Muscle layer of colon (tissue), 2 donors: ENCODE measurements at regions not wholly inside any gene's neighbourhood (a gene's known extent, or its start where the extent isn't known, plus 50 kb on each side); places are given as distances from the start of the nearest gene placed in this dataset.
"Not testable (repeated sequence)": the region's sequence is repeated elsewhere in the genome, so short reads cannot be mapped to it uniquely, and the experiment has no call there.

Experiments
- H3K27ac ChIP-seq: one replicate; pipeline ENCODE4 v1.7.0; 2013; ENCODE audit warnings: low read depth, mild to moderate bottlenecking, low read length, moderate library complexity
- H3K27me3 ChIP-seq, 2 donors: one replicate each; pipeline ENCODE4 v1.7.0; 2013; ENCODE audit warnings: low read length in 2 of 2, mild to moderate bottlenecking in 2 of 2; ENCODE audit not compliant: insufficient read depth in 2 of 2, control insufficient read depth in 1 of 2
- H3K36me3 ChIP-seq: one replicate; pipeline ENCODE4 v1.7.0; 2013; ENCODE audit warnings: mild to moderate bottlenecking, low read length; ENCODE audit not compliant: insufficient read depth
- H3K4me1 ChIP-seq: one replicate; pipeline ENCODE4 v1.7.0; 2013; ENCODE audit warnings: mild to moderate bottlenecking, low read length; ENCODE audit not compliant: insufficient read depth
- H3K4me3 ChIP-seq, 2 donors: one replicate each; pipeline ENCODE4 v1.7.0; 2013; ENCODE audit warnings: low read length in 2 of 2, low read depth in 1 of 2, mild to moderate bottlenecking in 1 of 2, moderate library complexity in 1 of 2
- H3K9ac ChIP-seq: one replicate; pipeline ENCODE4 v1.7.0; 2013; ENCODE audit warnings: low read length
- H3K9me3 ChIP-seq: one replicate; pipeline ENCODE4 v1.7.0; 2013; ENCODE audit warnings: mild to moderate bottlenecking, low read length
- donor health status: abdominal sarcoma.
- donor health status: Adenocarcinoma of cecum.

GRCh38 chr1:234956821-234957329 is 171.8 kb downstream of the TOMM20 start:
- H3K9ac ChIP-seq, result no peak overlapping the region
- no peak overlapping the region for H3K4me3 ChIP-seq
- no peaks in the 10 kb centered on the region for H3K36me3 ChIP-seq
- H3K9me3 ChIP-seq, result no peaks in the 10 kb centered on the region
- peaks cover 33% of the 10 kb centered on the region for H3K4me1 ChIP-seq
- H3K27ac ChIP-seq, result peak overlapping the region; percentile 41
- H3K27me3 ChIP-seq, result no peaks in the 10 kb centered on the region

GRCh38 chr1:234955107-234955731 is 173.4 kb downstream of the TOMM20 start:
- Histone ChIP-seq H3K27ac (peak overlapping the region; percentile 31), H3K9me3 (no peaks in the 10 kb centered on the region), H3K4me3 (no peak overlapping the region), H3K36me3 (no peaks in the 10 kb centered on the region), H3K9ac (no peak overlapping the region), H3K27me3 (no peaks in the 10 kb centered on the region), H3K4me1 (peaks cover 22% of the 10 kb centered on the region)

GRCh38 chr1:234954613-234955012 is 174.0 kb downstream of the TOMM20 start:
- no peak overlapping the region for H3K4me3 ChIP-seq
- peak overlapping the region; percentile 31 for H3K27ac ChIP-seq
- H3K4me1 ChIP-seq, result peaks cover 22% of the 10 kb centered on the region
- no peaks in the 10 kb centered on the region for H3K9me3 ChIP-seq
- no peaks in the 10 kb centered on the region for H3K27me3 ChIP-seq
- H3K9ac ChIP-seq, result no peak overlapping the region
- no peaks in the 10 kb centered on the region for H3K36me3 ChIP-seq

GRCh38 chr1:234953655-234954405 is 174.8 kb downstream of the TOMM20 start:
- Histone ChIP-seq H3K4me1 (peaks cover 22% of the 10 kb centered on the region), H3K36me3 (no peaks in the 10 kb centered on the region), H3K27ac (no peak overlapping the region), H3K27me3 (no peaks in the 10 kb centered on the region), H3K9me3 (no peaks in the 10 kb centered on the region), H3K4me3 (no peak overlapping the region), H3K9ac (no peak overlapping the region)

GRCh38 chr1:234950598-234950997 is 178.0 kb downstream of the TOMM20 start:
- Histone ChIP-seq H3K27me3 (no peaks in the 10 kb centered on the region), H3K9ac (no peak overlapping the region), H3K27ac (no peak overlapping the region), H3K4me1 (peaks cover 6% of the 10 kb centered on the region), H3K9me3 (no peaks in the 10 kb centered on the region), H3K36me3 (no peaks in the 10 kb centered on the region), H3K4me3 (no peak overlapping the region)

- not testable (repeated sequence) for H3K4me1 ChIP-seq, H3K9me3 ChIP-seq, H3K4me3 ChIP-seq, H3K27me3 ChIP-seq, H3K9ac ChIP-seq, H3K27ac ChIP-seq, H3K36me3 ChIP-seq
These were observed 179.1 kb downstream of the TOMM20 start for GRCh38 chr1:234949528-234949927.

- no peaks in the 10 kb centered on the region for H3K4me1 ChIP-seq
- H3K27ac ChIP-seq, result no peak overlapping the region
These were observed 183.9 kb downstream of the TOMM20 start for GRCh38 chr1:234944439-234945344.

GRCh38 chr1:234943836-234944402 is 184.7 kb downstream of the TOMM20 start:
- Histone ChIP-seq H3K4me1 (no peaks in the 10 kb centered on the region), H3K27me3 (no peaks in the 10 kb centered on the region), H3K27ac (no peak overlapping the region), H3K9me3 (no peaks in the 10 kb centered on the region), H3K4me3 (no peak overlapping the region), H3K36me3 (no peaks in the 10 kb centered on the region), H3K9ac (no peak overlapping the region)

More at GRCh38 chr1:234944439-234945344, 183.9 kb downstream of the TOMM20 start:
- Histone ChIP-seq H3K27me3 (no peaks in the 10 kb centered on the region), H3K9ac (no peak overlapping the region), H3K36me3 (no peaks in the 10 kb centered on the region), H3K4me3 (no peak overlapping the region), H3K9me3 (no peaks in the 10 kb centered on the region)

- no peaks in the 10 kb centered on the region for H3K36me3 ChIP-seq
- no peaks in the 10 kb centered on the region for H3K9me3 ChIP-seq
- H3K4me3 ChIP-seq, result no peak overlapping the region
- H3K9ac ChIP-seq, result no peak overlapping the region
- no peaks in the 10 kb centered on the region for H3K4me1 ChIP-seq
- H3K27ac ChIP-seq, result no peak overlapping the region
- H3K27me3 ChIP-seq, result no peaks in the 10 kb centered on the region
These were observed 185.6 kb downstream of the TOMM20 start for GRCh38 chr1:234942879-234943506.

- no peak overlapping the region for H3K27ac ChIP-seq
- no peaks in the 10 kb centered on the region for H3K27me3 ChIP-seq
- H3K4me3 ChIP-seq, result no peak overlapping the region
- no peaks in the 10 kb centered on the region for H3K4me1 ChIP-seq
- no peak overlapping the region for H3K9ac ChIP-seq
- no peaks in the 10 kb centered on the region for H3K36me3 ChIP-seq
- no peaks in the 10 kb centered on the region for H3K9me3 ChIP-seq
These were observed 186.7 kb downstream of the TOMM20 start for GRCh38 chr1:234942012-234942332.
